ENCODE measurements at regions not wholly inside any gene's neighbourhood (a gene's known extent, or its start where the extent isn't known, plus 50 kb on each side); places are given as distances from the start of the nearest gene placed in this dataset.
"Not testable (repeated sequence)": the region's sequence is repeated elsewhere in the genome, so short reads cannot be mapped to it uniquely, and the experiment has no call there.

- no peak overlapping the region for H3K9ac ChIP-seq (ENCODE audit: low read length)
Measured at GRCh38 chr1:148379697-148380096, 103.4 kb downstream of the PPIAL4G start.

GRCh38 chr1:148379170-148379500 is 104.0 kb downstream of the PPIAL4G start:
- Histone ChIP-seq H3K36me3 (ENCODE audit: control insufficient read depth, insufficient read depth, low read length) (no peaks in the 10 kb centered on the region), H3K27me3 (ENCODE audit: control insufficient read depth, insufficient read depth, low read length) (peaks cover 4% of the 10 kb centered on the region), H3K9me3 (ENCODE audit: control insufficient read depth, low read length) (no peaks in the 10 kb centered on the region), H3K4me1 (ENCODE audit: control insufficient read depth, insufficient read depth, low read length) (no peaks in the 10 kb centered on the region), H3K9ac (ENCODE audit: low read length) (no peak overlapping the region), H3K4me3 (ENCODE audit: low read length) (no peak overlapping the region)

More at GRCh38 chr1:148379697-148380096, 103.4 kb downstream of the PPIAL4G start:
- H3K36me3 ChIP-seq (ENCODE audit: control insufficient read depth, insufficient read depth, low read length), result no peaks in the 10 kb centered on the region
- no peak overlapping the region for H3K4me3 ChIP-seq (ENCODE audit: low read length)
- no peaks in the 10 kb centered on the region for H3K4me1 ChIP-seq (ENCODE audit: control insufficient read depth, insufficient read depth, low read length)
- H3K27me3 ChIP-seq (ENCODE audit: control insufficient read depth, insufficient read depth, low read length), result peaks cover 4% of the 10 kb centered on the region
- no peaks in the 10 kb centered on the region for H3K9me3 ChIP-seq (ENCODE audit: control insufficient read depth, low read length)

- not testable (repeated sequence) for H3K9me3 ChIP-seq (ENCODE audit: control insufficient read depth, low read length); H3K4me1 ChIP-seq (ENCODE audit: control insufficient read depth, insufficient read depth, low read length); H3K27me3 ChIP-seq (ENCODE audit: control insufficient read depth, insufficient read depth, low read length); H3K9ac ChIP-seq (ENCODE audit: low read length); H3K36me3 ChIP-seq (ENCODE audit: control insufficient read depth, insufficient read depth, low read length); H3K4me3 ChIP-seq (ENCODE audit: low read length)
Measured at GRCh38 chr1:148377992-148378391, 105.1 kb downstream of the PPIAL4G start.

- H3K4me3 ChIP-seq (ENCODE audit: low read length); H3K36me3 ChIP-seq (ENCODE audit: control insufficient read depth, insufficient read depth, low read length); H3K4me1 ChIP-seq (ENCODE audit: control insufficient read depth, insufficient read depth, low read length): not testable (repeated sequence)
Measured at GRCh38 chr1:148377045-148377444, 106.1 kb downstream of the PPIAL4G start.

GRCh38 chr1:148374101-148374500 is 109.0 kb downstream of the PPIAL4G start:
- H3K9me3 ChIP-seq (ENCODE audit: control insufficient read depth, low read length), result no peaks in the 10 kb centered on the region
- H3K9ac ChIP-seq (ENCODE audit: low read length), result no peak overlapping the region
- no peaks in the 10 kb centered on the region for H3K36me3 ChIP-seq (ENCODE audit: control insufficient read depth, insufficient read depth, low read length)
- H3K4me3 ChIP-seq (ENCODE audit: low read length), result no peak overlapping the region
- H3K27me3 ChIP-seq (ENCODE audit: control insufficient read depth, insufficient read depth, low read length), result no peaks in the 10 kb centered on the region
- no peaks in the 10 kb centered on the region for H3K4me1 ChIP-seq (ENCODE audit: control insufficient read depth, insufficient read depth, low read length)

More at GRCh38 chr1:148377045-148377444, 106.1 kb downstream of the PPIAL4G start:
- H3K9me3 ChIP-seq (ENCODE audit: control insufficient read depth, low read length); H3K27me3 ChIP-seq (ENCODE audit: control insufficient read depth, insufficient read depth, low read length); H3K9ac ChIP-seq (ENCODE audit: low read length): not testable (repeated sequence)

- no peaks in the 10 kb centered on the region for H3K9me3 ChIP-seq (ENCODE audit: control insufficient read depth, low read length)
- peaks cover 1% of the 10 kb centered on the region for H3K27me3 ChIP-seq (ENCODE audit: control insufficient read depth, insufficient read depth, low read length)
- H3K4me1 ChIP-seq (ENCODE audit: control insufficient read depth, insufficient read depth, low read length), result no peaks in the 10 kb centered on the region
- H3K9ac ChIP-seq (ENCODE audit: low read length), result no peak overlapping the region
- H3K4me3 ChIP-seq (ENCODE audit: low read length), result no peak overlapping the region
- H3K36me3 ChIP-seq (ENCODE audit: control insufficient read depth, insufficient read depth, low read length), result no peaks in the 10 kb centered on the region
Measured at GRCh38 chr1:148373192-148373925, 109.7 kb downstream of the PPIAL4G start.

GRCh38 chr1:148372731-148373130 is 110.4 kb downstream of the PPIAL4G start:
- H3K9ac ChIP-seq (ENCODE audit: low read length), result no peak overlapping the region
- no peak overlapping the region for H3K4me3 ChIP-seq (ENCODE audit: low read length)
- no peaks in the 10 kb centered on the region for H3K4me1 ChIP-seq (ENCODE audit: control insufficient read depth, insufficient read depth, low read length)
- H3K27me3 ChIP-seq (ENCODE audit: control insufficient read depth, insufficient read depth, low read length), result peaks cover 3% of the 10 kb centered on the region
- no peaks in the 10 kb centered on the region for H3K36me3 ChIP-seq (ENCODE audit: control insufficient read depth, insufficient read depth, low read length)
- H3K9me3 ChIP-seq (ENCODE audit: control insufficient read depth, low read length), result no peaks in the 10 kb centered on the region

GRCh38 chr1:148372051-148372726 is 110.9 kb downstream of the PPIAL4G start:
- H3K9me3 ChIP-seq (ENCODE audit: control insufficient read depth, low read length); H3K9ac ChIP-seq (ENCODE audit: low read length); H3K27me3 ChIP-seq (ENCODE audit: control insufficient read depth, insufficient read depth, low read length); H3K36me3 ChIP-seq (ENCODE audit: control insufficient read depth, insufficient read depth, low read length); H3K4me1 ChIP-seq (ENCODE audit: control insufficient read depth, insufficient read depth, low read length); H3K4me3 ChIP-seq (ENCODE audit: low read length): not testable (repeated sequence)

- not testable (repeated sequence) for H3K4me3 ChIP-seq (ENCODE audit: low read length); H3K36me3 ChIP-seq (ENCODE audit: control insufficient read depth, insufficient read depth, low read length); H3K9ac ChIP-seq (ENCODE audit: low read length); H3K9me3 ChIP-seq (ENCODE audit: control insufficient read depth, low read length); H3K4me1 ChIP-seq (ENCODE audit: control insufficient read depth, insufficient read depth, low read length); H3K27me3 ChIP-seq (ENCODE audit: control insufficient read depth, insufficient read depth, low read length)
Measured at GRCh38 chr1:148371551-148371994, 111.5 kb downstream of the PPIAL4G start.

- H3K27me3 ChIP-seq (ENCODE audit: control insufficient read depth, insufficient read depth, low read length); H3K4me3 ChIP-seq (ENCODE audit: low read length); H3K9me3 ChIP-seq (ENCODE audit: control insufficient read depth, low read length); H3K4me1 ChIP-seq (ENCODE audit: control insufficient read depth, insufficient read depth, low read length); H3K9ac ChIP-seq (ENCODE audit: low read length); H3K36me3 ChIP-seq (ENCODE audit: control insufficient read depth, insufficient read depth, low read length): not testable (repeated sequence)
Measured at GRCh38 chr1:148370661-148371060, 112.4 kb downstream of the PPIAL4G start.

- H3K36me3 ChIP-seq (ENCODE audit: control insufficient read depth, insufficient read depth, low read length), result no peaks in the 10 kb centered on the region
- H3K9me3 ChIP-seq (ENCODE audit: control insufficient read depth, low read length), result no peaks in the 10 kb centered on the region
- no peak overlapping the region for H3K4me3 ChIP-seq (ENCODE audit: low read length)
- peaks cover 9% of the 10 kb centered on the region for H3K27me3 ChIP-seq (ENCODE audit: control insufficient read depth, insufficient read depth, low read length)
- H3K9ac ChIP-seq (ENCODE audit: low read length), result no peak overlapping the region
- no peaks in the 10 kb centered on the region for H3K4me1 ChIP-seq (ENCODE audit: control insufficient read depth, insufficient read depth, low read length)
Measured at GRCh38 chr1:148367596-148367995, 115.5 kb downstream of the PPIAL4G start.

- not testable (repeated sequence) for H3K36me3 ChIP-seq (ENCODE audit: control insufficient read depth, insufficient read depth, low read length); H3K9me3 ChIP-seq (ENCODE audit: control insufficient read depth, low read length); H3K4me3 ChIP-seq (ENCODE audit: low read length); H3K9ac ChIP-seq (ENCODE audit: low read length); H3K4me1 ChIP-seq (ENCODE audit: control insufficient read depth, insufficient read depth, low read length)
- H3K27me3 ChIP-seq (ENCODE audit: control insufficient read depth, insufficient read depth, low read length), result peaks cover 21% of the 10 kb centered on the region
Measured at GRCh38 chr1:148366136-148366753, 116.9 kb downstream of the PPIAL4G start.

Measured in mucosa of stomach (tissue), 1 donor.